Middle frontal gyrus (tissue), 1 donor: ENCODE measurements at regions not wholly inside any gene's neighbourhood (a gene's known extent, or its start where the extent isn't known, plus 50 kb on each side); places are given as distances from the start of the nearest gene placed in this dataset.

ENCODE experiments used
- DNase-seq: peaks from one replicate; pipeline ENCODE4 v3.0.0-alpha.2; 2015; ENCODE audit warnings: low spot score; ENCODE audit errors: extremely low spot score

DNA sequence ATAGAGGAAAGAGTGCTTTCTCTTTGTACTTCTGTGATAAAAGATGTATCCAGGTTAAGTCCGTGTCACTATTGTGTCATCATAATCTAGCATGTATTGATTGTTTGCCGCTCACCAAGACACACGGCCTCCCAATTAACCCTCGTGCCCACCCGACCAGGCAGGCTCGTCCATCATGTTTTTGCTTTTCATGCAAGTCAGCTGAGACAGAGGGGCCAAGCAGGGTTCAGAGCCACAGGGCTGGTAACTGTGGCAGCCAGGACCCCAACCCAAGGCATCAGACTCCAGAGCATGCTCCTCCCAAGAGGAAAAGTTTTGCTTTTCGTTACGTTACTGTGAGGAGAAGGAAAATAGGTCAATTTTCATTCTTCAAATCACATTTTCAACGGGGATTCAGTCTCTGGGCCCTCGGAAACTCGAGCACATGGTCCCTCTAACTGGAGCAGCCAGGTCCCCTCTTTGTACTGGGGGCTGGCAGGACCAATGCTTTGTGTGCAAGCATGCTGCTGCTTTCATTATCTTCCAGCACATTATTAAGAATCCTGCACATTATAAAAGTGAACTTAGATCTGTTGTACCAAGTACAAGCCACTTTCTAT lies 161.1 kb upstream of the TOPAZ1 start:
- no peak for DNase-seq

- DNase-seq = no peak
Observed at GRCh38 chr3:44090036-44090435, 151.7 kb upstream of the TOPAZ1 start.

DNA sequence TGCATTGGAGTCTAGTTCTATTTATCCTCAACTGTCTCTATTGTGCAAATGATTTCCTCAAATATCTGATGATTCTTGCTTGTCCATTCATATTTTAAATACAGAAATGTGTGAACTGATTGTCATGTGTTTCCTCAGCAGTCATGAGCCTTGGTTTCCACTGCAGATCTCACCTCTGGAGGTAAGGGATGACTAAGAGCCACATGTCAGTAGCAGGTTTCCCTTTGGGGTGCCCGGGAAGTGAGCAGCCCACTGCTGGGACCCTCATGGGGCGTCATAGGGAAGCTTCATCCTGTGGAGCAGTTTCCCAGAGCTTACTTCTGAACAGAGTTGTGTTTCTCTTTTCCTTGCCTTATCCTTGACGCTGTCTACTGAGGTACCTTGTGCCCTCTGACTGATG lies 149.2 kb upstream of the TOPAZ1 start:
- no peak for DNase-seq

GRCh38 chr3:44093531-44093930 lies 148.2 kb upstream of the TOPAZ1 start:
- no peak for DNase-seq

GRCh38 chr3:44098656-44099415 lies 142.8 kb upstream of the TOPAZ1 start:
- no peak for DNase-seq

- DNase-seq = no peak
Observed at GRCh38 chr3:44099566-44100297, 142.0 kb upstream of the TOPAZ1 start.

DNA sequence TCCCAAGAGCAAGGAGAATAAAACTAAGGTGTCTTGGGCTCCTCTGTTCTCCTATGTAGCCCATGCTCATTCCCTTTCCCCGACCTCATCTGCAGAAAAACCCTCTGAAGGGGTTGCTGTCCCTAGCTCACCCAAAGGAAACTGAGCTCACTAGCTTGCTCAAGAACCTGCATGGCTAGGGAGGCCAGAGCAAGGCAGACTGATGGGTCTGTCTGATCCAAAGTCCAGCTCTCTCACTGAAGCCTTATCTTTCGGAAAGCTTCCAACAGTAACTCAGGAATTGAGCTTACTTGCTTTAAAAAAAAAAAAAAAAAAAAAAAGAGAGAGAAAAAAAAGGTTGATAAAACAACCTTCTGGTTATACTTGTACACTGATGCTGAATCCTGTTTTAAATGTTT lies 141.4 kb upstream of the TOPAZ1 start:
- no peak for DNase-seq

DNA sequence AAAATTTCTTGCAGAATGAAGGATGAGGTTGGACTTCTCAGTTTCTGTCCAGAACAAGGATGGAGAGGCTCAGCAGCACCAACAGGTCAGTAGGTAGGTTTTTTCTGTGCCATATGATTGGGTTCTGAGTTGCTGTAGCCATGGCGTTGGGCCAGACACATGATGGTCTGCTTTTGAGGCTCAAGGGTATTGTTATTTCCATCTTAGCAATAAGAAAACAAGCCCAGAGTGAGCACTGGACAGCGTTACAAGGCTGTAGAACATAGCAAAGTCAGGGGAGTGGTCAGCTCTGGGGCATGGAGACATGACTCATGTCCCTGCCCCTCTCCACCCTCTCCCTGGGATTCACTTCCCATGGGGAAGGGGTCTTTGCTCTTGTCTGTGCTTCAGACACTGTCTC lies 137.6 kb upstream of the TOPAZ1 start:
- no peak for DNase-seq

- DNase-seq = no peak
Observed at GRCh38 chr3:44104668-44105321, 136.9 kb upstream of the TOPAZ1 start.

- no peak for DNase-seq
Observed at GRCh38 chr3:44105571-44105970, 136.1 kb upstream of the TOPAZ1 start.

- no peak for DNase-seq
Observed at GRCh38 chr3:44106756-44107155, 134.9 kb upstream of the TOPAZ1 start.

GRCh38 chr3:44108481-44108880 lies 133.2 kb upstream of the TOPAZ1 start:
- DNase-seq = no peak

DNA sequence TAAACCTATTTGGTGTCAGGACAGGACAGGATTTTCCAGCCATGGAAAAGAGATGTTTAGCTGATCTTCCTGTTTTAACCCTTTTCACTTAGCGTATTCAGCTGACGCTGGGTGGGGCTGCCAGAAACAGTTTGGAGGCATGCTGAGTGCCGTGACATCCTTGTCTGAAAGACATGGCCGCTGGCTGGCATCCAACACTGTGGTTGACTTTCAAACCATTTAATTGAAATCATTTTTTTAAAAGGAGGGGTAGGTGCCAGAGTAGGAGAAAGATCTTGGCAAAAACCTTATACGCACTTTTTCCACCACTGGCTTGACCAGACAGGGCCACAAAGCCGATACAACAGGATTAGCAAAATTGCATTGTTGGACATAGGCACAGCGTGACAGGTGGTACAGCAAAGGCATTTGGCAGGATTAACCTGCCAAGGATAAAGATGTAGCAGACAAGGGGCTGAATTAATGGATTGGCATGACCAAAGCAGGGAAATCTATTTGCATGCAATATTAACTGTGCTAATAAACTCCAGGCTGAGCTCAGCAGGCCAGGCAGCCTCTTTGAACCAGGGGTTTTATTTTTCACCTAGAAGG lies 131.8 kb upstream of the TOPAZ1 start:
- DNase-seq = no peak

DNA sequence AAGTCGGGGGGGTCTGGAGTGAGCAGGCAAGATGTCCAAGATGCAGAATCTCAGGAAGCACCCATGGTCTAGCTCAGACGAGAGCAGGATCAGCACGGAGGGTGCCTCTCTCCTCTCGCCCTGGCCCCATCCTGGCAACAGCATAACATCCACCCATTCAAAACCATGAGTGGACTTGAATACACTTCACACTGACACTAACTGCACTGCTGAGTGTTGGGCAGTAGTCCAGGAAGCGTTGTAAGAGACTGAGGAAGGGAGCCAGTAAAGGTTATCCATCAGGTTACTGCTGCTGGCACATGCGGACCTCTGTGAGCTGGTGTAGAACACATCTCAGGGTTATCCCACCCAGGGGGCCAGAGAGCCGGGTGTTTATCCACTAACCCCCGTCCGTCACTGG lies 131.0 kb upstream of the TOPAZ1 start:
- no peak for DNase-seq

- no peak for DNase-seq
Observed at GRCh38 chr3:44111482-44111881, 130.2 kb upstream of the TOPAZ1 start.

- no peak for DNase-seq
Observed at GRCh38 chr3:44114142-44114541, 127.5 kb upstream of the TOPAZ1 start.

DNA sequence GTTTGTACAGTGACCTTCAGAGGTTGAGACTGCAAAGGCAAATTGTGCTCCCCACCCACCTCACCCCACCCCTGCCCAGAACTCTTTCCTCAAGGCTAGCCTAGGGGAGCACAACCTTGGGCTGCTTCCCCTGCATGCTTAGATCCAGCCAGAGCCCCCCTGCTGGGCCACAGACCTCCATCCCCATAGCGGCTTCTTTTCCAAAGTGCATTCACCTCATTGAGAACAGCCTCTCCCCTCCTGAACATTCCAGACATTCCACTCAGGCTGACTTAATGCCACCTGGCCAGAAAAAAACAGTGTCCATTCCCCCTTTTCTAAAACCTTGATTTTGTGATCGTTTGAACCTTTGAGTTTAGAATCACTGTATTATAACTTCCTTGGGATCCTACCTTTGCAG lies 124.4 kb upstream of the TOPAZ1 start:
- no peak for DNase-seq

GRCh38 chr3:44117736-44118135 lies 124.0 kb upstream of the TOPAZ1 start:
- DNase-seq = no peak

- DNase-seq = no peak
Observed at GRCh38 chr3:44120721-44121582, 120.7 kb upstream of the TOPAZ1 start.

- no peak for DNase-seq
Observed at GRCh38 chr3:44125246-44125645, 116.4 kb upstream of the TOPAZ1 start.

DNA sequence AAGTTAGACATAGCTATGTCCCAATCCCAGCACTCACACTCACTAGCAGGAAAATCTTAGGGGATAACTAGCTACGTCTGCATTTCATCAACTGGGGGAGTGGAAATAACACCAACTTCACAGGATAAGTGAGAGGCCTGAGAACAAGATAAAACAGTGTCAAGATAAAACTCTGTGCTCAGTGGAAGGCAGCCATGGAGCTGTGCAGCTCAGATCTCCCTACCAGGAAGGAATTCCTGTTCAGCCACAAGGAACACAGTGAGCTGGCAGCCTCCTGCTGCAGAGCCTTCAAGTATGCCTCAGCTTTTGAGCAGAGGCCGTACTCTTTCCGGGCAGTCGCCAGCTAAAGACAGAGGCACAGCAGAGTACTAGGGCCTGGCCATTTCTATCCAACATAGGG lies 115.8 kb upstream of the TOPAZ1 start:
- no peak for DNase-seq
